Body of pancreas (tissue), 4 donors: ENCODE measurements at regions not wholly inside any gene's neighbourhood (a gene's known extent, or its start where the extent isn't known, plus 50 kb on each side); places are given as distances from the start of the nearest gene placed in this dataset.

Experiments used
- ATAC-seq: fragments of 150-250 bp; one replicate; pipeline ENCODE4 v1.9.1; 2016
- DNase-seq, 4 donors: peaks; one replicate each; pipeline ENCODE4 v3.0.0-alpha.2; 2019
- H3K27ac ChIP-seq, 4 donors: fragments of 200-600 bp; sonication (generic); 1 replicate in 3 of 4; 2 replicates in 1 of 4; pipeline versions ENCODE4 v1.5.1 to v1.6.1; 2016 to 2019; ENCODE audit warnings: mild to moderate bottlenecking in 1 of 4, mixed read lengths in 1 of 4, moderate library complexity in 1 of 4
- H3K27me3 ChIP-seq, 2 donors: fragments of 200-600 bp; sonication (generic); one replicate each; pipeline ENCODE4 v1.6.0; 2016; ENCODE audit warnings: mild to moderate bottlenecking in 1 of 2
- H3K36me3 ChIP-seq, 2 donors: fragments of 200-600 bp; sonication (generic); replicated peaks in 1 of 2; 2 replicates each; pipeline ENCODE4 v1.5.1; 2016; ENCODE audit warnings: low read depth in 2 of 2; ENCODE audit not compliant: insufficient read depth in 1 of 2
- H3K4me1 ChIP-seq: fragments of 200-600 bp; sonication (generic); one replicate; pipeline ENCODE4 v1.6.0; 2016
- H3K4me3 ChIP-seq, 2 donors: fragments of 200-600 bp; sonication (generic); 1 replicate in 1 of 2; 2 replicates in 1 of 2; pipeline ENCODE4 v1.5.1; 2016 to 2019
- H3K9me3 ChIP-seq, 3 donors: fragments of 200-600 bp; sonication (generic); 1 replicate in 2 of 3; 2 replicates in 1 of 3; pipeline ENCODE4 v1.5.1; 2016
- CTCF ChIP-seq, 7 experiments: fragments of 450-650 bp in 4 of 7; fragments of 200-600 bp in 3 of 7; sonication (generic) in 3 of 7; IDR thresholded peaks; one replicate each; pipeline ENCODE4 v1.5.1; 2016 to 2019; ENCODE audit warnings: antibody characterized with exemption in 7 of 7
- POLR2A ChIP-seq, 3 donors: fragments of 450-650 bp; IDR thresholded peaks; one replicate each; pipeline ENCODE4 v1.6.1; 2016; ENCODE audit warnings: antibody characterized with exemption in 3 of 3, mild to moderate bottlenecking in 2 of 3
- WGBS, 2 donors: methylation state at CpG; one replicate each; pipeline ENCODE4 v1.1.5; 2017; 5-methylcytosine and 5-hydroxymethylcytosine counted together
- intact Hi-C: fragments of 100-400 bp; cut with DNase I; formaldehyde crosslinking; loops from one replicate; pipeline ENCODE4 v1.15.1; 2023

GRCh38 chr1:118504867-118505266 is 319.8 kb upstream of the SPAG17 start:
- no peak overlapping the region for H3K4me3 ChIP-seq
- no peak for ATAC-seq

GRCh38 chr1:118504221-118504644 is 319.2 kb upstream of the SPAG17 start:
- Histone ChIP-seq H3K27ac (no peak overlapping the region), H3K4me3 (no peak overlapping the region), H3K36me3 (no peaks in the 10 kb centered on the region), H3K27me3 (no peaks in the 10 kb centered on the region), H3K9me3 (no peaks in the 10 kb centered on the region), H3K4me1 (peaks cover 8% of the 10 kb centered on the region)
- intact Hi-C loops, result no loop called here
- TF ChIP-seq POLR2A (IDR thresholded peaks at IDR 0.05), result no peak
- ATAC-seq (no peak), DNase-seq (no peak)
- WGBS, 2 donors, result 26 to 37% methylated on average over 2 of the region's 2 CpGs

More at GRCh38 chr1:118504867-118505266, 319.8 kb upstream of the SPAG17 start:
- TF ChIP-seq POLR2A (IDR thresholded peaks at IDR 0.05) (no peak), CTCF (IDR thresholded peaks at IDR 0.05) (no peak)
- peak; percentile 28 to 74 (median 34) for DNase-seq
- Histone ChIP-seq H3K4me1 (peaks cover 8% of the 10 kb centered on the region), H3K9me3 (no peaks in the 10 kb centered on the region), H3K27ac (no peak overlapping the region), H3K27me3 (no peaks in the 10 kb centered on the region), H3K36me3 (no peaks in the 10 kb centered on the region)
- WGBS, 2 donors, result 19 to 28% methylated on average over 4 of the region's 4 CpGs
- intact Hi-C loops, result no loop called here

- intact Hi-C loops, result no loop called here
- DNase-seq (no peak), ATAC-seq (no peak)
- TF ChIP-seq CTCF (IDR thresholded peaks at IDR 0.05) (no peak), POLR2A (IDR thresholded peaks at IDR 0.05) (no peak)
- Histone ChIP-seq H3K36me3 (no peaks in the 10 kb centered on the region), H3K4me1 (peaks cover 8% of the 10 kb centered on the region), H3K27me3 (no peaks in the 10 kb centered on the region), H3K9me3 (no peaks in the 10 kb centered on the region), H3K27ac (no peak overlapping the region), H3K4me3 (no peak overlapping the region)
Observed at GRCh38 chr1:118503752-118504151, 318.7 kb upstream of the SPAG17 start.

- no peaks in the 10 kb centered on the region for H3K9me3 ChIP-seq
- no peaks in the 10 kb centered on the region for H3K4me1 ChIP-seq
- H3K36me3 ChIP-seq, result no peaks in the 10 kb centered on the region
- intact Hi-C loops, result no loop called here
- DNase-seq (no peak), ATAC-seq (no peak)
- H3K27ac ChIP-seq, result no peak overlapping the region
- H3K4me3 ChIP-seq, result no peak overlapping the region
- 93 to 94% methylated on average over 1 of the region's 1 CpG for WGBS, 2 donors
- H3K27me3 ChIP-seq, result no peaks in the 10 kb centered on the region
- TF ChIP-seq POLR2A (IDR thresholded peaks at IDR 0.05) (no peak), CTCF (IDR thresholded peaks at IDR 0.05) (no peak)
Observed at GRCh38 chr1:118494998-118495397, 310.0 kb upstream of the SPAG17 start.

- Histone ChIP-seq H3K4me3 (no peak overlapping the region), H3K27me3 (no peaks in the 10 kb centered on the region), H3K27ac (no peak overlapping the region), H3K36me3 (no peaks in the 10 kb centered on the region), H3K4me1 (no peaks in the 10 kb centered on the region), H3K9me3 (no peaks in the 10 kb centered on the region)
- intact Hi-C loops, result no loop called here
- WGBS, 2 donors, result 64 to 72% methylated on average over 3 of the region's 3 CpGs
- DNase-seq (no peak), ATAC-seq (no peak)
- TF ChIP-seq POLR2A (IDR thresholded peaks at IDR 0.05) (no peak), CTCF (IDR thresholded peaks at IDR 0.05) (no peak)
Observed at GRCh38 chr1:118488787-118489186, 303.8 kb upstream of the SPAG17 start.
